ENCODE measurements at regions not wholly inside any gene's neighbourhood (a gene's known extent, or its start where the extent isn't known, plus 50 kb on each side); places are given as distances from the start of the nearest gene placed in this dataset.

GRCh38 chr12:24020397-24021163, 71.1 kb upstream of the SOX5 start:
- TF ChIP-seq POLR2AphosphoS5 (IDR thresholded peaks at IDR 0.05) (no peak), CTCF (IDR thresholded peaks at IDR 0.05) (no peak), POLR2A (IDR thresholded peaks at IDR 0.05) (no peak)

Data from stomach (tissue), 4 donors.